Stimulated activated CD8-positive, alpha-beta memory T cell treated with anti-CD3 and anti-CD28 coated beads, Interleukin-7, amount 100 ng/mL, for 1 hour (primary cell): ENCODE measurements at regions not wholly inside any gene's neighbourhood (a gene's known extent, or its start where the extent isn't known, plus 50 kb on each side); places are given as distances from the start of the nearest gene placed in this dataset.

Source experiments
- DNase-seq, 2 donors: peaks; one replicate each; pipeline ENCODE4 v3.0.0-alpha.2; 2020; ENCODE audit warnings: low read depth in 2 of 2

DNA sequence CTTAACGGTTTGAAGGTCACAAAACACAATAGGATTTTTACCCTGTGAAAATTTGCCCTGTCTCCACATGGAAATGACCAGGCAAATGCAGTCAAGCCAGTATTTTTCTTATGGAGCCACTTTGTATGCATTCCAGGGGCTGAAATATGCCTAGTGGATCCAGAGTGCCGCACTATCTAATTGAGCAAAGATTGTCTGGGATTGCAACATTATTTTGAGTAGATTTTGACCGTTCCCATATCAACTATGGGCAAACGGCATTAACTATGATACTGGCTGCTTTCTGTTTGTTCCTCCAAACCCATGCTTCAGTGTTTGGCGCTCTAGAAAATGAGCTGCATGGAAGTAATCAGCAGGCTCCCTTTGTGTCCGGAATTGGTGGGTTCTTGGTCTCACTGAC, 223.0 kb downstream of the BTG1 start:
- DNase-seq, result no peak

DNA sequence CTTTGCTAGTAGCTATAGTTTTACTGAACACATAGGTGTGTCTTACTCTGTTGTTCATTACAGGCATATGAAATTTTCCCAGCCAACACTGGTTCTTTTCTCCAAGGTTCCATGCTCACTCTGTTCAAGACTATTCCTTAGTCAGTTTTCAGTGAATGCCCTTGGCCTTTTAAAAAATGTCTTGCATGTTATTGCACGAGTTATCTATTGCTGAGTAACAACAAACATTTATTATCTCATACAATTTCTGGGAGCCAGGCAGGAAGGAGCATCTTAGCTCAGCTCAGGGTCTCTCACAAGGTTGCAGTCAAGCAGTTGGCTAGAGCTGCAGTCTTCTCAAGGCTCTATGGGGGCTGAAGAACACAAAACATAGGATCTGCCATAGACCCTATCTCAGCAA, 223.5 kb downstream of the BTG1 start:
- no peak for DNase-seq

DNA sequence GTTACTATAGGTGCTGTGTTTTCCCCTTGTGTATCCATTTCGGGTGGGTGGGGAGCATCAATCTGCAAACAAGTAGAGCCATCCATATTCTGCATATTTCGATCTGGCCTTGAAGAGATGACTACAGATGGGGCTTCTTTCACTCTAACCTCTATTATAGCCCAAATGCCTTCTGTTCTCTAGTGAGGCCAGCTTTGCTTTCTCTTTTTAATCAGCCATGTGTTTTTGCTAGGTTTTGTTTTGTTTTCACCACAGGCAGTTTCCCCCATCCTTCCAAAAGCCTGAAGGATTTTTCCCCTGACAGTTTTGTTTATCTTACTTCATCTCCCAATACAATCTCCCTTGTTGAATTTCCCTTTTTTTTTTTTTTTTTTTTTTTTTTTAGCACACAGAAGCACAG, 224.1 kb downstream of the BTG1 start:
- DNase-seq, result no peak

DNA sequence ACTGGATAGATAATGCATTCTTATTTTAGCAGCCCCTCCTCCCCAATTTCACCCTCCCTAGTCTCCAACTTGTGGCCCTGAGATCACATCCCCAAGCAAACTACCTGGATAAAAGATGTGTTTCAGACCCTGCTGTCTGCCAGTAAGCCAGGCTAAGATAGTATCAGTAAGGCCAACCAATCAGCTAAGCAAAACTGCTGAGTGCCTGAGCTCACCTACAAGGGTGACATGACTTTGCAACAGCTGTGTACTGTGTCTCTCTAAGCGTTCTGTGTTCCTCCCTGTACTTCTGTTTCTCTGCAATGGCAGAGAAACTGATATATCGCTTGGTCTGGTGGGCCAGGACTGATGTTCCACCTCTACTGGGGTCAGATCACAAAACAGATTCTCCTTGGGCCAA, 224.9 kb downstream of the BTG1 start:
- DNase-seq, result no peak

DNA sequence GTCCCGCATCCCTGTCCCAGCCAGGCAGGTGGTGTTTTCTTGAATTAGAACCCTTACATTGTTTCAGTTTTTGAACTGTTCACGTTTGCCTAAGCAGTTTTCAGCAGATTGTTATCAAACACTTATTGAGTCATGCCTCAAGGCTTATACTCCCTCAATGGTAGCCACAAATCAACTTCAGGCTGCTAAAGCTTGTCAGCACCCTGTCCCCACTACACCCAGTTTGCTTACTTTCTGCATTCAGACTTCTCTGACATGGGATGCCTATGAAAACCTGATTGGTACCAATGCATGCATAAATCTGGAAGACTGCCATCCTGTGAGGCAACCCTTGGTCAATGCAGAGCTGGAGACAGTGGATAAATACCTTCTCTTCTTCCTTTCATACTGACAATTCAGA, 225.4 kb downstream of the BTG1 start:
- no peak for DNase-seq

DNA sequence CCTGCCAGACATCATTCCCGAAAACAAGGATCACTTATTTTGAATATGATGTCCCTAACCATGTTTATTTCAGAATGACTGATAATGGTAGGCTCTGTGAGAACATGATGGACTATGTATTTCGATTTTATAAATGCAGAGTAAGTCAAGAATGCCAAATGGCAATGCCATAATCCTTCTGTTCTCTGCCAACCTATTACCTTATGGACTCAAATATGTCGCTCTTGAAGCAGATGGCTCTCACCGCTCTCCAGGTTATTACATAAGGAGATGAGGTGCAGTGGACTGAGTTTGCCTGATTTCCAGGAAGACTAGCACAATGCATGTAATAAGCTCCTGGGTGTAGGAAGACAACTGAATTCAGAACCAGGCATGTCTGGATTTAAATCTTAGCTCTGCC, 227.2 kb downstream of the BTG1 start:
- no peak for DNase-seq

DNA sequence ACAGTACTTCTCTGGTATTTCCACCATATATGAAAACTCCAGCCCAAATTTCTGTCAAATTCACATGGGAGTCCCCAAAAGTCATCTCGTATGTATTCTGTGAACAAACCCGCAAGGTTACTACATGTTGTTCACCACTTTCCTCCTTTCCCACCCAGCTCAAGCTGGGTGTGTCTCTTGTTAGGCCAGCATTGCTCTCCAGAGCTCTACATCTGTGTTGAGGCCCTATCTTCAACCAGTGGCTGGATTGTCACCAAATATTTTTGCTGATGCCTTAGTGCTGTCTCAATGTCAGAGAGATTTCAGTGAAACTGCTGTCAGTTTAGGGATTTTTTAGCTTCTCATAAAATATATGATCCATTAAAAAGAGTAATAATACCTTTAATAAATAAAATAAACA, 230.9 kb downstream of the BTG1 start:
- DNase-seq, result no peak

DNA sequence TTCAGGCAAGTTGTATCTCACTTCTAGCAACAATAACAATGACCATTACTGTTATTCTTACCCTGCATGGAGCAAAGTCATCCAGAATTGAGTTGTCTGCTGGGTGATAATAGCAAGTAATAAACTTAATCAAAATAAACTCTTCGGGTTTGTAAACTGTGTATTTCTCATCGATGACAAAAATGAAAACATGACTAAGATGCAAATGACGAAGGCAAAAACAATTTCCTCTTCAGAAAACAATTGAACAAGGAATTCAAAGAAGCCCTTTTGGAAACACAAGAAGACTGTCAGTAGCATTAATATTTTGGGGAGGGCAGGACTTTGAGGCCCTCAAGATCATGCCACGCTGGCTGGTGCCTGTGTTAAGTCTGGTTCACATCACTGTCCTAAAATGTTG, 232.0 kb downstream of the BTG1 start:
- no peak for DNase-seq

DNA sequence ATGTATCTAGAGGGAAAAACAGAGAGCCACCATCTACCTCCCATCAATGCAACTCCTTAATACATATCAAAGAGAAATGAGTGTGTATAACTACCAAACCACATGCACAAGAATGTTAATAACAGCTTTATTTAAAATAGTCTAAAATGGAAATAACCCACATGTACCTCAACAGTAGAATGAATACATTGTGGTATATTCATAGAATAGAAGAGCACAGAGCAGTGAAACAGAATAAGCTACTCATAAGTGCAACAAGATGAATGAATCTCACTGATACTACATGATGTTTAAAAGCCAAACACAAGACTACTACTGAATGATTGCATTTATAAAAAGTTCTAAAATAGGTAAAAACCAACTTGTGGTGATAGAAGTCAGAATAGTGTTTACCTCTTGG, 232.5 kb downstream of the BTG1 start:
- no peak for DNase-seq

DNA sequence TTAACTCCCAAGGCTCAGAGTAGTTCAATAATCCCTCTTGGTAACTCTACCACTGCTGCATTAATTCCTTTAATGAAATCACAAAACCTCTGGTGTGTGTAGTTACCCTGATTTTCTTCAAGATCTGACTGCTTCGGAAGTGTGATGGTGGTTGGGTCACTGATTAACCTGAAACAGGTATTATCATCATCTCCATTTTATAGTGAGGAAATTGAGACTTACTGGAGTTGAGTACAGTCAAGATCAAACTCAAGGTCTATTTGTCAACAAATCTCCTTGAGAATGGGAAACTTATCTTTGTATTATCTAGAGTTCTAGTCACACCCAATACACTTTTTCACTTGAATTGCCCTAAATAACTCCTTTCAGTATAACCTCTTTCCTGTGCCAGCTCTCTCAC, 233.5 kb downstream of the BTG1 start:
- DNase-seq, result no peak

DNA sequence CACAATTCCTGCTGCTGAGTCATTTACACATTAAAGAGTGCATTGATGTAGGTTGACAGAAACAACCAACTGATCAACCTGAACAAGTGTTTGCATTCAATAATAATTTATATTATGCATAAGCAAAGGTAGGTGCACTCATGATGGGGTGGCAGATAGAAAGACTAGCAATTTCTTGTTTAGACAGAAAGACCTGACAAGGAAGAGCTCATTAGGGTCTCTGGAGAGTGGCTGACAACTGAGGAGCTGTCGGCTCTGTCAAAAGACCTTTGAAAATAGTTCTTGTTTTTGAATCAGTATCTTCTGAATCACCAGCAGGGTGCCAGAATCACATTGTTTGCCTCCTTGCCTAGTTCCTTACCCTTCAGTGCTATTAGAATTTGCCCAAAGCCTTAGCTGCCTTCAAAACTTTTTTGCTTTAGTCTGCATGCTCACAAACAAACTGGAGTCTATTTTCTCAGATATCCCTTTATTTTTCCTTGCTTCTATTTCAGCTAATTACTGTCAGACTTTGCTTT, 234.7 kb downstream of the BTG1 start:
- DNase-seq, result no peak

DNA sequence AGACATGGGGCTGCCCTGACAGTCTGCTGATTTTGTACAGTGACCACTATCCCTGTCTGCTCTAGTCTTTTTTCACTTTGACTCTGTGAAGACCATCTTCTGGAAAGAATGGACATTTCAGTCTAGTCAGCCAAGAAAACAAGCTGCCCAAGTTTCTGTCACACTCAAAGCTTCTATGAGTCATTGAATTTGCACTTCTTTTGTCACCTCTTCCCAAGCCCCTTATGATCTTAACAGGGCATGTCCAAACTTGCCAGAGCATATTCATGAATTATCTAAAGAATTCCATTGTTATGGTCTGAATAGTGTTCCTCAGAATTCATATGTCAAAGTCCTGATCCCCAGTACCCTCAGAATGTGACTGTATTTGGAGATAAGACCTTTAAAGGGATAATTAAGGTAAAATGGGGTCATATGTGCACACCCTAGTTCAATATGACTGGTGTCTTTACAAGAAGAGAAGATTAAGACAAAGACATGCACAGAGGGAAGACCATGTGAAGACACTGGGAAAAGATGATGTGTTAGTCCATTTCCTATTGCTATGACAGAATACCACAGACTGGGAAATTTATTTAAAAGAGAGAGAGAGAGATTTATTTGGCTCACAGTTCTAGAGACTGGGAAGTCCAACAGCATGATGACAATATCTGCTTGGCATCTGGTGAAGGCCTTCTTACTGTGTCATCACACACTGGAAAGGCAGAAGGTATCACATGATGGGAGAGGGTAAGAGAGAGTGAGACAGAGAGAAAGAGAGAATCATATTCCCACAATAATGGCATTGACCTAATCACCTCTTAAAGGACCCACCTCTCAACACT, 242.6 kb downstream of the BTG1 start:
- DNase-seq, result no peak

DNA sequence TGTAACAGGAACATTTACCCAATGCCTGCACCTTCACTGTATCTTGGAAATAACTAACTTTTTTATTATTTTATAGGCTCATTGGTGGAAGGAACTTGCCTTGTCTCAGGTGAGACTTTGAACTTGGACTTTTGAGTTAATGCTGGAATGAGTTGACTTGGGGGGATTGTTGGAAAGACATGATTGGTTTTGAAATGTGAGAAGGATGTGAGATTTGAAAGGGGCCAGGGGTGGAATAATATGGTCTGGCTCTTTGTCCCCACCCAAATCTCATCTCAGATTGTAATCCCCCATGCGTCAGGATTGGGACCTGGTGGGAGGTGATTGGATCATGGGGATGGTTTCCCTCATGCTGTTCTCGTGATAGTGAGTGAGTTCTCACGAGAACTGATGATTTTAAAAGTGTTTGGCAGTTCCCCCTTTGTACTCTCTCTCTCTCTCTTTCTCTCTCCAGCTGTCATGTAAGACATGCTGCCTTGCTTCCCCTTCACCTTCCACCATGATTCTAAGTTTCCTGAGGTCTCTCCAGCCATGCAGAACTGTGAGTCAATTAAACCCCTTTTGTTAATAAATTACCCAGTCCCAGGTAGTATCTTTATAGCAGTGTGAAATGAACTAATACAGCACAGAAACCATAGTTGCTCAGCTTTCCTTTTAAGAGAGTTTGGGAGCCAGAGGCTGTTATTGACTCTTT, 244.1 kb downstream of the BTG1 start:
- DNase-seq, result no peak

DNA sequence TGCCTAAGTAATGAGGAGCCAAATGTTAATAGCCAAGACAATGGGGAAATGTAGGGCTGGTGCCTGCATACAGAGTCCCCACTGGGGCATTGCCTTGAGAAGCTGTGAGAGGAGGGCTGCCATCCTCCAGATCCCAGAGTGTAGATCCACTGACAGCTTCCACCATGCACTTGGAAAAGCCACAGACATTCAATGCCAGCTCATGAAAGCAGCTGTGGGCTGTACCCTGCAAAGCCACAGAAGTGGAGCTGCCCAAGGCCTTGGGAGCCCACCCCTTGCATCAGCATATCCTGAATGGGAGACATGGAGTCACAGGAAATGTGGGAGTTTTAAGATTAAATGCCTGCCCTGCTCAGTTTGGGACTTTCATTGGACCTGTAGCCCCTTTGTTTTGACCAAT, 244.7 kb downstream of the BTG1 start:
- no peak for DNase-seq

DNA sequence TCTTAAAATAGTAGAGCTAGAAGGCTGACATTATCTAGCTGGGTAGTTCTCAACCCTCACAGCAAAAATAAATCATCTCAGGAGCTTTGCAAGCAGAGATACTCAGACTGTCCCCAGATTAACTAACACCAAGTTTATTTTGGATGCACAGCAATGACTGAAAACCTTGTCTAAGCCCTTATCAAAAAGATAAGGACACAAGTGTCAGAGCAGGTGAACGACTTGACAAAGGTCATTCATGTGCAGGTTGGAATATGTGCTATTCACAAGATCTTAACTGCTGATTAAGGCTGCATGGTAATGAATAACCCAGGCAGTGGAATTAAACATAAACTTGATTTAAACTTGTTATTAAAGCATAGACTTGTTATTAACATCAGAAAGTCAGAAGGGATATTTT, 246.6 kb downstream of the BTG1 start:
- no peak for DNase-seq

DNA sequence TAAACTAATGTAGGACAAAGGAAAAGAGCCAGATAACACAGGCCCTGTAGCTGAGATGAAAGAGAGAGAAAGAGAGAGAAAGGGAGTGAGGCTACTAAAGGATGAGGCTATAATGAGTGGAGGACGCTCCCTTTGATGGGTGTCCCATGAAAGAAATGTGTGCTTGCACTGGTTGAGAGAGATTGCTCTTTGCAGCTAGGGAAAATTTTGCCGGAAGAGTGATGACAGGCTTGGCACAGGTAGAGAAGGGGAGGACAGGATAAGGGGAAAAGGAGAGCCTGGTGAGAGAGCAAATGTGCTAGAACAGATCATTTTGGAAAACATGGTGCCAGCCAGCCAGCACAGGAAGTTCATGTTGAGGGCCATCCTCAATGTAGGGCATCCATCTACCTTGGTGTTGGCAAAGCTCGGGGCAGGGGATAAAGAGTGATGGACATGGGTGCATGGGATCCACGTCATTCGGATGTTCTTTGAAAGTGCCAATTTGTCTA, 248.6 kb downstream of the BTG1 start:
- no peak for DNase-seq

DNA sequence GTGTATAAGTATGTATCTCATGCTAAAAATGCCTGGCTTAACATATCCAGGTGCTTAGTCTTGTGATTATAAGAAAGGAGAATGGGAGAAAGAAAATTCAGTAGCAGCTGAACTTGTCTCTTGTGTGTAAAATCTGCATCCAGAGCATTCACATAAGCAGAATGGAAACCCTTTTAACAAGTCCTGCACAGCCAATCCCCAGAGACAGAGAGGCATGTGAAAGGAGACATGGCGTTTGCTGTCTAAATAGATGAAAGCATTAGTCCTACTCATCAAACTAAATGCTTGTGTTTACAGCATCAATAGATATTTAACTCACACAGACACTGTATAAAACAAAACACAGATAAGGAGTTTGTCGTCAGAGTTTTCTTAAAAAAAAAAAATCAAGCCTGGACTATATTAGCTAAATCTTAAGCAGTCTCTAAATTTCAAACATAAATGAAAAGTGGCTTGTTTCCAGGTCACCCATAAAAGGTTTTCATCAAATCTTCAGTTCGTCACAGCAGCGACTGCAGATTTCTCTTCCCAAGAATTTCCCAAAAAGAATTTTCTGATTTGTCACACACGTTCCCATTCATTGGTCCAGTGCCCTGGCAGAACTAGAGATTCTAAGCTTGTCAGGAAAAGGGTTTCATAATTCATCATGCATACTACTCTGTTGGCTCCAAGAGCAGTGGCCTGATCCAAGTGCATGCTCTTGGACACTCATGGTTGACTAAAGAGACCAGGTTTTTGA, 249.2 kb downstream of the BTG1 start:
- no peak for DNase-seq

DNA sequence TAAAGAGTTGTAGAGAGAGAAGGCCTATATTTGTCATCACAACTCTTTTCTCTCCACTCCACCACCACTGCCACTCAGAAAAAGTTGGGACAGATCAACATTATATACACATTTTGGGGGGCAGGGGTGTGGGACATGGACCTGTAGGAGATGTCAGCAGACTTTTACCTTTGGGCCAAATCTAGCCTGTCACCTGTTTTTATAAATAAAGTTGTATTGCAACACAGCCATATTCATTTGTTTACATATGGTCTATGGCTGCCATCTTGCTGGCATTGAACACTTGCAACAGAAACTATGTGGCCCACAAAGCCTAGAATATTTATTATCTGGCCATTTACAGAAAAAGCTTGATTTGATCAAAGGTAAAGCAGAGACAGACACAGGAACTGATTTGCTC, 250.7 kb downstream of the BTG1 start:
- no peak for DNase-seq

DNA sequence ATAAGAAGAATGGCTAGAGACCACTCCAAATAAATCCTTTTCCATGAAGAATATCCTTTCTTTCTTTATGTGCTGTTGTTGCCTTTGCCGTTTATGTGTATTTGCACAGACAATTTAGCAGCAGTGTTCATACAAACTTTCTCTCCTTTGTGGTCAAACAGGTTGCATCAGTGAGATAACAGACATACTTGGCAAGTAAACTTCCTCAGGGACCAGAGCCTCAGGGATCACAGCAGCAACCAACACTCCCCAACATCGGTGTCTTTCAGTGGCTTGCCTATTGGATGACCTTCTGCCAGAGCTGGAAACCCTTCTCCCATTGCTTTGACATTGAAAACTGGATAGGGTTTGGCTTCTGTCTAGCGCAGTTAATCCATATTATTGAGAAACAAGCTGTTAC, 252.2 kb downstream of the BTG1 start:
- no peak for DNase-seq

DNA sequence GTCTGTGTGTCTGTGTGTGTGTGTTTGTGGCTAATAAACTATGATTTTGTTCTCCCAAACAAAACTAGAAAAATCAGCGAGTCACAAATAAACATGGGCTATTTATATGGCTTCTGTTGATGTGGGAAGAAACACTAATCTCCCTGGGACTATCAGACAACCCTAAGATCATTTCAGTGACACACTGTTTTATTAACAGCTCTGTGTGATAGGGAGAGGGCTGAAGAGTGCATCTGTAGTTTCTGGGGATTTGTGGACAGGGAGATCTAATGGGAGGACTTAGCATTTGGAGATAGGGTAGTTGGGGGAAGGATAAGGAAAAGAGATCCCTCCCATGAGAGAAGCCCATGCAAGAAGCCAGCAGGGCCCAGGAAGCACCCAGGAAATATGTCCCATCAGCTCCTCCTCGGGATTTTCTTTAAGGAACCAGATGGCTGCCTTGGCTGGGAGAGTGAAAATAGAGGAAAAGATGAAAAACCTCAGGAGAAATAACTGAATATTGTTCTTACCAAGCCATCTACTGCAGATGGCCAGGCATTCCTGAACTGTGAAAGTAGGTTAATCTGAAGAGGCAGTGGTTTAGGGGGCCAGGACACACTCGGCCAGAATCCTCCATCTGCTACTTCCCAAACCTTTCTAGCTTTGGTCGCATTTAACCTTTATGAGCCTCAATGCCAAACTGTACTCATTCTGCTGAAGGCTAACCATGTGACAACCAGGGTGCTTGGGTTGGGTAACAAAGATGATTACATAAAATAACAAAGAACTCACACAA, 253.4 kb downstream of the BTG1 start:
- no peak for DNase-seq

DNA sequence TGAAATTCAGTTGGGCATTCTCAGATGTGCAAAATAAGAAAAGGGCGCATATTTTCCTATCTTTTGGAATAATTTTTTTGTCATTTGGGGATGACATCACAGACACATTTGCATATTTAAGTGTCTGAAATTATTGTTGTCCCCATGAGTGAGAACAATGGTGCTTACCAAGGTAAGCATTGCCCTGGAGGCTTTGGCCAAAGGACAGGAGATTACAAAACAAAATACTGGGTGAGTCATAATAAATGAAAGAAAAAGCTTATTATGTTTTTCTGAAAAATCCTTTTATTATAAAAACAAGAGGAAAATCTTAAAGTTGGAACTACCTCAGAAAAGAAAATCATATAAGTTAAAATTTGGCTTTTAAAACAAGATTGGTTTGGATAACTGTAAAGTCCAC, 254.9 kb downstream of the BTG1 start:
- no peak for DNase-seq

DNA sequence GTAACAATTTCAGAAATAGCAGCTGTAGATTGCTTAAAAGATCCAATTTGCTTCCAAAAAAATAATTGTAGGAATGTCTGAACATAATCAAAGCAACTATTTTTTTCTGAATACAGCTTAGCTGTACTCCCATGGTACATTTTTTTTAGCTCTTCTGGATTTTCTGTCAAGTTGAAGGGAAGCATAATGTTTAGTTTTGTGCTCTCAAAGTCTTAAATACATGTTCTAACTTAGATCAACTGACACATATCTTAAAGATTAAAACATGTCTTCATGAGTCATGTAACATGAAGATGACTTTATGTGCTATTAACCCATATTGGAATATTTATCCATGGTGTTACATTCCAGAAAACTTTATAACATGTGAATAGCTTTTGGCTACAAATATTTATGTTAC, 255.7 kb downstream of the BTG1 start:
- DNase-seq, result no peak
